NCI-H1417 treated with DMSO at 0.1 percent for 48 hours (cell line): ENCODE measurements at regions not wholly inside any gene's neighbourhood (a gene's known extent, or its start where the extent isn't known, plus 50 kb on each side); places are given as distances from the start of the nearest gene placed in this dataset.

Experiments
- DNase-seq: peaks from one replicate; lab custom pipeline; 2025; lab: John Stamatoyannopoulos, UW

GRCh38 chr2:21281791-21282514, 158.2 kb downstream of the TDRD15 start:
- no peak for DNase-seq

- DNase-seq, result no peak
These were observed 158.7 kb downstream of the TDRD15 start for GRCh38 chr2:21282515-21282898.

GRCh38 chr2:21288299-21288698, 164.5 kb downstream of the TDRD15 start:
- no peak for DNase-seq

GRCh38 chr2:21288739-21289520, 165.2 kb downstream of the TDRD15 start:
- DNase-seq, result no peak

- DNase-seq, result no peak
These were observed 165.8 kb downstream of the TDRD15 start for GRCh38 chr2:21289551-21289950.

- DNase-seq, result no peak
These were observed 166.2 kb downstream of the TDRD15 start for GRCh38 chr2:21289989-21290388.

- no peak for DNase-seq
These were observed 167.7 kb downstream of the TDRD15 start for GRCh38 chr2:21291426-21291825.

- DNase-seq, result no peak
These were observed 170.7 kb downstream of the TDRD15 start for GRCh38 chr2:21294446-21294845.

GRCh38 chr2:21299411-21299810, 175.6 kb downstream of the TDRD15 start:
- no peak for DNase-seq

GRCh38 chr2:21301871-21302455, 178.2 kb downstream of the TDRD15 start:
- DNase-seq, result no peak

- no peak for DNase-seq
These were observed 180.1 kb downstream of the TDRD15 start for GRCh38 chr2:21303876-21304275.

GRCh38 chr2:21305581-21305980, 181.8 kb downstream of the TDRD15 start:
- DNase-seq, result no peak

GRCh38 chr2:21306235-21306634, 182.5 kb downstream of the TDRD15 start:
- no peak for DNase-seq

GRCh38 chr2:21307037-21307436, 183.3 kb downstream of the TDRD15 start:
- no peak for DNase-seq

GRCh38 chr2:21310493-21310892, 186.7 kb downstream of the TDRD15 start:
- DNase-seq, result no peak

GRCh38 chr2:21314322-21314835, 190.6 kb downstream of the TDRD15 start:
- DNase-seq, result no peak

- no peak for DNase-seq
These were observed 193.4 kb downstream of the TDRD15 start for GRCh38 chr2:21317131-21317530.

GRCh38 chr2:21318263-21318662, 194.5 kb downstream of the TDRD15 start:
- no peak for DNase-seq

- no peak for DNase-seq
These were observed 202.4 kb downstream of the TDRD15 start for GRCh38 chr2:21326152-21326551.

- no peak for DNase-seq
These were observed 204.4 kb downstream of the TDRD15 start for GRCh38 chr2:21328177-21328576.

GRCh38 chr2:21330786-21331391, 207.1 kb downstream of the TDRD15 start:
- no peak for DNase-seq

GRCh38 chr2:21331625-21332370, 208.0 kb downstream of the TDRD15 start:
- no peak for DNase-seq
